ENCODE measurements at regions not wholly inside any gene's neighbourhood (a gene's known extent, or its start where the extent isn't known, plus 50 kb on each side); places are given as distances from the start of the nearest gene placed in this dataset.

- Histone ChIP-seq H3K9me2 (ENCODE audit: insufficient read depth, low read length) (no peaks in the 10 kb centered on the region), H3K9ac (ENCODE audit: low read length) (no peak overlapping the region), H3K27me3 (ENCODE audit: insufficient read depth, low read depth, low read length) (no peaks in the 10 kb centered on the region), H3K36me3 (ENCODE audit: insufficient read depth, low read length) (no peaks in the 10 kb centered on the region), H4K20me1 (ENCODE audit: insufficient read depth) (no peaks in the 10 kb centered on the region), H3K27ac (ENCODE audit: low read length) (no peak overlapping the region), H3K4me2 (ENCODE audit: low read length) (no peak overlapping the region), H3K4me3 (ENCODE audit: low read length) (no peak overlapping the region), H3F3A (ENCODE audit: insufficient read depth, low read length, poor library complexity, severe bottlenecking) (no peaks in the 10 kb centered on the region), H2AFZ (ENCODE audit: low read depth, low read length) (no peak overlapping the region), H3K9me3 (ENCODE audit: low read length) (no peaks in the 10 kb centered on the region), H3K79me2 (replicated peaks; ENCODE audit: insufficient read depth, low read length) (no peaks in the 10 kb centered on the region)
- TF ChIP-seq POLR2AphosphoS5 (IDR thresholded peaks at IDR 0.05) (no peak), EZH2 (IDR thresholded peaks at IDR 0.05; ENCODE audit: borderline replicate concordance, insufficient read depth, low read length, poor library complexity, severe bottlenecking) (no peak), RAD21 (conservative IDR thresholded peaks at IDR 0.05) (no peak), SMC3 (conservative IDR thresholded peaks at IDR 0.05; ENCODE audit: poor library complexity) (no peak), REST (IDR thresholded peaks at IDR 0.05; ENCODE audit: borderline replicate concordance) (no peak), EP300 (conservative IDR thresholded peaks at IDR 0.05; ENCODE audit: poor library complexity, severe bottlenecking) (no peak), MXI1 (conservative IDR thresholded peaks at IDR 0.05; ENCODE audit: poor library complexity, severe bottlenecking) (no peak), CTCF (IDR thresholded peaks at IDR 0.05; ENCODE audit: poor library complexity, severe bottlenecking) (no peak), TAF1 (IDR thresholded peaks at IDR 0.05; ENCODE audit: low read depth) (no peak)
These were observed 57.5 kb upstream of the USPL1 start for GRCh38 chr13:30560212-30560611.

DNA sequence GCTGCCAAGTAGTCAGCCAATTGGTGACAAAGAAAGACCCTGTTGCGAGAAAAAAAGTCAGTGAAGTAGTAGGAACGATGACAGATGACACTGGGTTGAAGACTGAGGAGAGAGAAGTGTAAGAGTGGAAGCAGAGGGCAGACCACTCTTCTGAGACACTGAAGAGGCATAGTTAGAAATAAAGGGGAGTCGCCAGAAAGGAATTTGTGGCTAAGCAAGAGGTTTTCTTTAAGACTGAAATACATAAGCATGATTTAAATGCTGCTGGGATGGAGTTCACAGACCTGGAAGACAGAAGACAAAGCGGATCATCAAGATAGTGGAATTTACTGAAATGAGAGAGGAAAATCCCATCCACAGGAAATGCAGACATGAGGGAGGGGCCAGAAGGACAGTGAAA lies 56.2 kb upstream of the USPL1 start:
- no peak for TF ChIP-seq EP300 (conservative IDR thresholded peaks at IDR 0.05; ENCODE audit: poor library complexity, severe bottlenecking)
- TF ChIP-seq REST (IDR thresholded peaks at IDR 0.05; ENCODE audit: borderline replicate concordance), result no peak
- TF ChIP-seq TAF1 (IDR thresholded peaks at IDR 0.05; ENCODE audit: low read depth), result no peak
- no peak for TF ChIP-seq MXI1 (conservative IDR thresholded peaks at IDR 0.05; ENCODE audit: poor library complexity, severe bottlenecking)
- no peak for TF ChIP-seq EZH2 (IDR thresholded peaks at IDR 0.05; ENCODE audit: borderline replicate concordance, insufficient read depth, low read length, poor library complexity, severe bottlenecking)
- no peak for TF ChIP-seq CTCF (IDR thresholded peaks at IDR 0.05; ENCODE audit: poor library complexity, severe bottlenecking)
- no peak for TF ChIP-seq SMC3 (conservative IDR thresholded peaks at IDR 0.05; ENCODE audit: poor library complexity)
- TF ChIP-seq POLR2AphosphoS5 (IDR thresholded peaks at IDR 0.05), result no peak
- TF ChIP-seq RAD21 (conservative IDR thresholded peaks at IDR 0.05), result no peak
- no peak overlapping the region for H3K4me2 ChIP-seq (ENCODE audit: low read length)
- no peaks in the 10 kb centered on the region for H3K9me2 ChIP-seq (ENCODE audit: insufficient read depth, low read length)

More for the DNA sequence above, 56.2 kb upstream of the USPL1 start:
- H3K27me3 ChIP-seq (ENCODE audit: insufficient read depth, low read depth, low read length), result no peaks in the 10 kb centered on the region
- H3F3A ChIP-seq (ENCODE audit: insufficient read depth, low read length, poor library complexity, severe bottlenecking), result no peaks in the 10 kb centered on the region
- H3K79me2 ChIP-seq (replicated peaks; ENCODE audit: insufficient read depth, low read length), result no peaks in the 10 kb centered on the region
- no peaks in the 10 kb centered on the region for H3K36me3 ChIP-seq (ENCODE audit: insufficient read depth, low read length)
- no peak overlapping the region for H2AFZ ChIP-seq (ENCODE audit: low read depth, low read length)
- H3K9me3 ChIP-seq (ENCODE audit: low read length), result no peaks in the 10 kb centered on the region
- no peak overlapping the region for H3K9ac ChIP-seq (ENCODE audit: low read length)
- no peaks in the 10 kb centered on the region for H4K20me1 ChIP-seq (ENCODE audit: insufficient read depth)
- H3K4me3 ChIP-seq (ENCODE audit: low read length), result no peak overlapping the region
- H3K27ac ChIP-seq (ENCODE audit: low read length), result no peak overlapping the region
